HepG2 (cell line): ENCODE measurements at regions not wholly inside any gene's neighbourhood (a gene's known extent, or its start where the extent isn't known, plus 50 kb on each side); places are given as distances from the start of the nearest gene placed in this dataset.

Experiments
- ATAC-seq: fragments of 200-7000 bp; cut with Tn5 transposase; 3 replicates; pipeline ENCODE4 v1.9.1; 2020; ENCODE audit warnings: mild to moderate bottlenecking, moderate library complexity
- BruUV-seq: library from RNA; stranded (reverse); fragments of 400-500 nt; replicated peaks from 2 replicates; lab custom pipeline; 2021; lab: Mats Ljungman, UMichigan
- CTCF ChIA-PET: fragments of 300-600 bp; formaldehyde crosslinking; extraction: SDS; loops from one replicate; lab custom pipeline; 2021; ENCODE audit warnings: low total read pairs, inconsistent platforms, low intra/inter-chr PET ratio; lab: Yijun Ruan, JAX
- POLR2A ChIA-PET: fragments of 350-600 bp; sonication (Branson Sonifier 250); formaldehyde crosslinking; loops from one replicate; lab custom pipeline; 2020; ENCODE audit warnings: antibody characterized with exemption, inconsistent platforms; lab: Yijun Ruan, JAX
- DNase-seq: peaks from one replicate; pipeline ENCODE4 v3.0.0-alpha.2; 2015; ENCODE audit warnings: low spot score
- FAIRE-seq: peaks from 3 replicates; lab custom pipeline; 2011; peaks lifted over from hg19 to GRCh38; lab: Jason Lieb, UNC
- H2AFZ ChIP-seq: one replicate; pipeline ENCODE4 v1.6.1; 2011; ENCODE audit warnings: low read length, inconsistent platforms
- H3K27ac ChIP-seq: fragments of 300-600 bp; 3 replicates; pipeline ENCODE4 v1.8.0; 2011; ENCODE audit warnings: mixed run types, mild to moderate bottlenecking, mixed read lengths, low read length, inconsistent platforms; ENCODE audit not compliant: insufficient read depth; ENCODE audit errors: extremely low read length
- H3K27me3 ChIP-seq, 2 experiments: fragments of 200-600 bp in 1 of 2; 2 replicates in 1 of 2; 3 replicates in 1 of 2; pipeline versions ENCODE4 v1.6.0 to v1.8.0; 2011; ENCODE audit warnings: low read length in 2 of 2, mild to moderate bottlenecking in 2 of 2, moderate library complexity in 2 of 2, inconsistent platforms in 1 of 2; ENCODE audit not compliant: insufficient read depth in 2 of 2, control insufficient read depth in 1 of 2
- H3K36me3 ChIP-seq, 2 experiments: fragments of 200-600 bp in 1 of 2; replicated peaks in 1 of 2; 2 replicates in 1 of 2; 3 replicates in 1 of 2; pipeline versions ENCODE4 v1.5.1 to v1.8.0; 2011; ENCODE audit warnings: low read length in 2 of 2, inconsistent platforms in 1 of 2; ENCODE audit not compliant: insufficient read depth in 2 of 2, control insufficient read depth in 1 of 2
- H3K4me1 ChIP-seq: 2 replicates; pipeline ENCODE4 v1.5.1; 2012; ENCODE audit warnings: low read length, inconsistent platforms; ENCODE audit not compliant: insufficient read depth
- H3K4me2 ChIP-seq: 2 replicates; pipeline ENCODE4 v1.6.0; 2011; ENCODE audit warnings: low read depth, low read length, inconsistent platforms
- H3K4me3 ChIP-seq, 3 experiments: fragments of 200-600 bp in 1 of 3; sonication (generic), shearing (Covaris generic) in 1 of 3; replicated peaks in 1 of 3; 2 replicates each; pipeline ENCODE4 v1.5.1; 2011 to 2016; ENCODE audit warnings: low read length in 3 of 3, inconsistent platforms in 2 of 3, low read depth in 2 of 3, mild to moderate bottlenecking in 2 of 3, control low read depth in 1 of 3, mixed read lengths in 1 of 3; ENCODE audit not compliant: insufficient read depth in 1 of 3
- H3K79me2 ChIP-seq: one replicate; pipeline ENCODE4 v1.6.1; 2011; ENCODE audit warnings: low read length, inconsistent platforms; ENCODE audit not compliant: insufficient read depth
- H3K9ac ChIP-seq: 2 replicates; pipeline ENCODE4 v1.6.0; 2011; ENCODE audit warnings: mild to moderate bottlenecking, low read depth, low read length, inconsistent platforms; ENCODE audit not compliant: insufficient read depth
- H3K9me3 ChIP-seq: 2 replicates; pipeline ENCODE4 v1.5.1; 2012; ENCODE audit warnings: mild to moderate bottlenecking, low read length
- H4K20me1 ChIP-seq: 2 replicates; pipeline ENCODE4 v1.6.0; 2011; ENCODE audit warnings: inconsistent platforms, mild to moderate bottlenecking, low read length, moderate library complexity; ENCODE audit not compliant: insufficient read depth
- AGO2 ChIP-seq: fragments of 200-400 bp; formaldehyde crosslinking; optimal IDR thresholded peaks from 2 replicates; pipeline ENCODE3; 2017; ENCODE audit warnings: mild to moderate bottlenecking, low read depth, low read length, moderate library complexity
- DR1 ChIP-seq: sonication (generic); formaldehyde crosslinking; IDR thresholded peaks from 2 replicates; pipeline ENCODE4 v1.8.0; 2021; ENCODE audit warnings: mild to moderate bottlenecking, missing genetic modification reagents, inconsistent platforms
- ELF4 ChIP-seq: sonication (generic); formaldehyde crosslinking; IDR thresholded peaks from 2 replicates; pipeline ENCODE4 v1.5.0; 2020; ENCODE audit warnings: missing genetic modification reagents, mild to moderate bottlenecking, moderate library complexity, borderline replicate concordance
- HOXD1 ChIP-seq: sonication (generic); formaldehyde crosslinking; IDR thresholded peaks from 2 replicates; pipeline ENCODE4 v1.5.0; 2020; ENCODE audit warnings: missing genetic modification reagents
- PTBP1 ChIP-seq: fragments of 200-400 bp; formaldehyde crosslinking; IDR thresholded peaks from 2 replicates; pipeline ENCODE4 v1.6.1; 2018; ENCODE audit warnings: low read length, low read depth; ENCODE audit not compliant: poor library complexity, severe bottlenecking
- XRCC5 ChIP-seq: fragments of 200-400 bp; formaldehyde crosslinking; optimal IDR thresholded peaks from 2 replicates; pipeline ENCODE3; 2017; ENCODE audit warnings: mild to moderate bottlenecking, low read length
- ZBTB49 ChIP-seq: sonication (generic); formaldehyde crosslinking; IDR thresholded peaks from 2 replicates; pipeline ENCODE4 v1.4.0; 2020; ENCODE audit warnings: missing genetic modification reagents, borderline replicate concordance
- ZFP36L2 ChIP-seq: sonication (generic); formaldehyde crosslinking; IDR thresholded peaks from 2 replicates; pipeline ENCODE4 v1.4.0; 2020; ENCODE audit warnings: missing genetic modification reagents
- ZFY ChIP-seq: sonication (generic); formaldehyde crosslinking; IDR thresholded peaks from 2 replicates; pipeline ENCODE4 v1.4.0; 2020; ENCODE audit warnings: missing genetic modification reagents
- ZNF451 ChIP-seq: sonication (generic); formaldehyde crosslinking; IDR thresholded peaks from 2 replicates; pipeline ENCODE4 v1.5.0; 2020; ENCODE audit warnings: mild to moderate bottlenecking, missing genetic modification reagents
- ZNF574 ChIP-seq: sonication (generic); formaldehyde crosslinking; IDR thresholded peaks from 2 replicates; pipeline ENCODE4 v1.4.0; 2020; ENCODE audit warnings: missing genetic modification reagents
- WGBS: methylation state at CpG from one replicate; pipeline ENCODE4 v1.1.6; 2017; ENCODE audit warnings: low lambda C conversion rate; 5-methylcytosine and 5-hydroxymethylcytosine counted together
- in situ Hi-C: cut with HindIII; loops from 2 replicates; pipeline ENCODE4 v1.10.0; 2017; ENCODE audit warnings: low pct_unique_long_range_greater_than_20kb; ENCODE audit not compliant: extremely low pct_ligation_motif_present
- intact Hi-C: fragments of 100-400 bp; cut with micrococcal nuclease; formaldehyde crosslinking; loops from one replicate; pipeline ENCODE4 v1.10.0; 2022; ENCODE audit not compliant: unreplicated experiment

GRCh38 chr1:229945795-229946194, 121.2 kb upstream of the GALNT2 start:
- H4K20me1 ChIP-seq: no peaks in the 10 kb centered on the region
- in situ Hi-C loops: no loop called here

More at GRCh38 chr1:229945795-229946194, 121.2 kb upstream of the GALNT2 start:
- ChIA-PET CTCF (no interaction called here), POLR2A (no interaction called here)
- ATAC-seq (no peak), FAIRE-seq (no peak), DNase-seq (no peak)
- Histone ChIP-seq H3K36me3 (no peaks in the 10 kb centered on the region), H3K4me3 (no peak overlapping the region), H3K4me2 (no peak overlapping the region), H2AFZ (no peak overlapping the region), H3K4me1 (no peaks in the 10 kb centered on the region), H3K9ac (no peak overlapping the region), H3K27me3 (peaks cover 0 to 15% of the 10 kb centered on the region in 2 experiments; a peak in 3 of 5 replicates), H3K27ac (no peak overlapping the region), H3K79me2 (no peaks in the 10 kb centered on the region), H3K9me3 (no peaks in the 10 kb centered on the region)
- TF ChIP-seq HOXD1 (CRISPR knock-in tag): no peak
- no peak for TF ChIP-seq AGO2
- TF ChIP-seq ZFP36L2: no peak
- TF ChIP-seq ZBTB49 (CRISPR knock-in tag): no peak
- TF ChIP-seq ZNF574: no peak
- no peak for TF ChIP-seq ELF4 (CRISPR knock-in tag)
- no peak for TF ChIP-seq XRCC5
- no peak for TF ChIP-seq ZFY (CRISPR knock-in tag)
- no peak for TF ChIP-seq PTBP1
- TF ChIP-seq DR1 (CRISPR knock-in tag): no peak
- no peak for TF ChIP-seq ZNF451 (CRISPR knock-in tag)
- WGBS: 60% methylated on average over 4 of the region's 4 CpGs
- BruUV-seq: no TSS peak
- intact Hi-C loops: no loop called here
